CD14-positive monocyte (primary cell): ENCODE measurements at regions not wholly inside any gene's neighbourhood (a gene's known extent, or its start where the extent isn't known, plus 50 kb on each side); places are given as distances from the start of the nearest gene placed in this dataset.

ENCODE experiments used
- DNase-seq, 3 donors: peaks; one replicate each; pipeline ENCODE4 v3.0.0-alpha.2; 2011 to 2022
- H2AFZ ChIP-seq: 2 replicates; pipeline ENCODE4 v1.6.0; 2012; ENCODE audit warnings: mild to moderate bottlenecking, low read depth, low read length, inconsistent platforms; ENCODE audit not compliant: insufficient read depth, poor library complexity, severe bottlenecking
- H3K27ac ChIP-seq, 2 donors: 1 replicate in 1 of 2; 2 replicates in 1 of 2; pipeline ENCODE4 v1.5.1; 2012 to 2013; ENCODE audit warnings: low read length in 2 of 2, control low read depth in 1 of 2, inconsistent platforms in 1 of 2, low read depth in 1 of 2, mild to moderate bottlenecking in 1 of 2
- H3K27me3 ChIP-seq, 2 donors: one replicate each; pipeline versions ENCODE4 v1.6.0 to v1.6.1; 2011 to 2013; ENCODE audit warnings: low read length in 2 of 2; ENCODE audit not compliant: control insufficient read depth in 2 of 2, insufficient read depth in 2 of 2
- H3K36me3 ChIP-seq, 2 donors: replicated peaks in 1 of 2; 1 replicate in 1 of 2; 2 replicates in 1 of 2; pipeline versions ENCODE4 v1.5.1 to v1.6.1; 2012 to 2013; ENCODE audit warnings: low read length in 2 of 2, control low read depth in 1 of 2, inconsistent platforms in 1 of 2, mild to moderate bottlenecking in 1 of 2; ENCODE audit not compliant: insufficient read depth in 2 of 2, control insufficient read depth in 1 of 2
- H3K4me1 ChIP-seq, 2 donors: 1 replicate in 1 of 2; 2 replicates in 1 of 2; pipeline versions ENCODE4 v1.5.1 to v1.6.1; 2012 to 2013; ENCODE audit warnings: low read length in 2 of 2, control low read depth in 1 of 2, inconsistent platforms in 1 of 2, mild to moderate bottlenecking in 1 of 2, moderate library complexity in 1 of 2; ENCODE audit not compliant: insufficient read depth in 2 of 2, control insufficient read depth in 1 of 2
- H3K4me2 ChIP-seq: replicated peaks from 2 replicates; pipeline ENCODE3; 2012; ENCODE audit warnings: low read length, moderate library complexity, mild to moderate bottlenecking; ENCODE audit not compliant: poor library complexity, severe bottlenecking; ENCODE audit errors: extremely low read depth
- H3K4me3 ChIP-seq, 3 experiments: fragments of 200-600 bp in 1 of 3; sonication (generic) in 1 of 3; replicated peaks in 1 of 3; 1 replicate in 2 of 3; 2 replicates in 1 of 3; pipeline ENCODE4 v1.5.1; 2011 to 2013; ENCODE audit warnings: low read length in 3 of 3, mild to moderate bottlenecking in 3 of 3, control low read depth in 2 of 3, low read depth in 2 of 3, inconsistent platforms in 1 of 3, moderate library complexity in 1 of 3
- H3K79me2 ChIP-seq: 2 replicates; pipeline ENCODE4 v1.6.0; 2012; ENCODE audit warnings: mild to moderate bottlenecking, control low read depth, inconsistent platforms, low read length, moderate library complexity; ENCODE audit not compliant: insufficient read depth
- H3K9ac ChIP-seq: 2 replicates; pipeline ENCODE4 v1.6.0; 2017; ENCODE audit warnings: low read length, mild to moderate bottlenecking; ENCODE audit not compliant: insufficient read depth, poor library complexity, severe bottlenecking
- H3K9me3 ChIP-seq, 2 donors: replicated peaks in 1 of 2; 1 replicate in 1 of 2; 2 replicates in 1 of 2; pipeline versions ENCODE4 v1.5.1 to v1.6.1; 2012 to 2013; ENCODE audit warnings: low read length in 2 of 2, control low read depth in 1 of 2; ENCODE audit not compliant: control insufficient read depth in 1 of 2, insufficient read depth in 1 of 2
- H4K20me1 ChIP-seq: 2 replicates; pipeline ENCODE4 v1.6.0; 2012; ENCODE audit warnings: mild to moderate bottlenecking, low read length, control low read depth, moderate library complexity; ENCODE audit not compliant: insufficient read depth
- H3K27ac Mint-ChIP-seq, 7 donors: one replicate each; pipeline ENCODE4 v1.8.0; 2020; ENCODE audit warnings: mild to moderate bottlenecking in 7 of 7, mixed read lengths in 7 of 7, moderate library complexity in 6 of 7, inconsistent platforms in 2 of 7
- H3K27me3 Mint-ChIP-seq, 3 donors: one replicate each; pipeline ENCODE4 v1.8.0; 2021 to 2022; ENCODE audit warnings: low read depth in 3 of 3, mild to moderate bottlenecking in 3 of 3, mixed read lengths in 3 of 3, moderate library complexity in 3 of 3, inconsistent platforms in 1 of 3
- H3K36me3 Mint-ChIP-seq, 2 donors: one replicate each; pipeline ENCODE4 v1.8.0; 2020; ENCODE audit warnings: mixed read lengths in 2 of 2, inconsistent platforms in 1 of 2, mild to moderate bottlenecking in 1 of 2
- H3K4me1 Mint-ChIP-seq: one replicate; pipeline ENCODE4 v1.8.0; 2020; ENCODE audit warnings: mild to moderate bottlenecking, mixed read lengths
- H3K4me3 Mint-ChIP-seq, 2 donors: one replicate each; pipeline ENCODE4 v1.8.0; 2020; ENCODE audit warnings: mild to moderate bottlenecking in 2 of 2, mixed read lengths in 2 of 2, moderate library complexity in 1 of 2
- H3K9me3 Mint-ChIP-seq, 7 donors: one replicate each; pipeline ENCODE4 v1.8.0; 2020 to 2022; ENCODE audit warnings: mixed read lengths in 7 of 7, mild to moderate bottlenecking in 6 of 7, moderate library complexity in 6 of 7, inconsistent platforms in 2 of 7
- WGBS: methylation state at CpG from one replicate; pipeline ENCODE4 v1.1.5; 2013; ENCODE audit warnings: missing lambda C conversion rate; ENCODE audit not compliant: insufficient coverage; 5-methylcytosine and 5-hydroxymethylcytosine counted together
- intact Hi-C, 2 donors: fragments of 100-400 bp; cut with micrococcal nuclease; formaldehyde crosslinking; loops; one replicate each; pipeline versions ENCODE4 v1.15.0 to v1.15.1; 2023
- TF ChIP-seq, protein P1 (sequence below): fragments of 200-600 bp; IDR thresholded peaks from one replicate; pipeline ENCODE4 v1.8.0; 2022; ENCODE audit warnings: antibody characterized with exemption, mild to moderate bottlenecking

- no peak overlapping the region for H3K27ac ChIP-seq
- no peak for DNase-seq
- H3K27me3 ChIP-seq = no peaks in the 10 kb centered on the region
- no peaks in the 10 kb centered on the region for H3K36me3 ChIP-seq
- no peak overlapping the region for H3K4me2 ChIP-seq
- H3K4me3 ChIP-seq = no peak overlapping the region
- Mint-ChIP-seq H3K9me3 (peaks cover 0 to 13% (median 0%) of the 10 kb centered on the region in 7 donors), H3K27me3 (no peaks in the 10 kb centered on the region), H3K4me3 (no peak overlapping the region), H3K36me3 (no peaks in the 10 kb centered on the region), H3K27ac (no peak overlapping the region), H3K4me1 (no peaks in the 10 kb centered on the region)
- intact Hi-C loops = no loop called here
- no peak overlapping the region for H3K9ac ChIP-seq
- no peaks in the 10 kb centered on the region for H4K20me1 ChIP-seq
- TF ChIP-seq, protein P1, sequence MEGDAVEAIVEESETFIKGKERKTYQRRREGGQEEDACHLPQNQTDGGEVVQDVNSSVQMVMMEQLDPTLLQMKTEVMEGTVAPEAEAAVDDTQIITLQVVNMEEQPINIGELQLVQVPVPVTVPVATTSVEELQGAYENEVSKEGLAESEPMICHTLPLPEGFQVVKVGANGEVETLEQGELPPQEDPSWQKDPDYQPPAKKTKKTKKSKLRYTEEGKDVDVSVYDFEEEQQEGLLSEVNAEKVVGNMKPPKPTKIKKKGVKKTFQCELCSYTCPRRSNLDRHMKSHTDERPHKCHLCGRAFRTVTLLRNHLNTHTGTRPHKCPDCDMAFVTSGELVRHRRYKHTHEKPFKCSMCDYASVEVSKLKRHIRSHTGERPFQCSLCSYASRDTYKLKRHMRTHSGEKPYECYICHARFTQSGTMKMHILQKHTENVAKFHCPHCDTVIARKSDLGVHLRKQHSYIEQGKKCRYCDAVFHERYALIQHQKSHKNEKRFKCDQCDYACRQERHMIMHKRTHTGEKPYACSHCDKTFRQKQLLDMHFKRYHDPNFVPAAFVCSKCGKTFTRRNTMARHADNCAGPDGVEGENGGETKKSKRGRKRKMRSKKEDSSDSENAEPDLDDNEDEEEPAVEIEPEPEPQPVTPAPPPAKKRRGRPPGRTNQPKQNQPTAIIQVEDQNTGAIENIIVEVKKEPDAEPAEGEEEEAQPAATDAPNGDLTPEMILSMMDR = no peak
- H2AFZ ChIP-seq = no peak overlapping the region
- H3K4me1 ChIP-seq = no peaks in the 10 kb centered on the region
- H3K9me3 ChIP-seq = peaks cover 0 to 5% of the 10 kb centered on the region in 2 donors
- H3K79me2 ChIP-seq = no peaks in the 10 kb centered on the region
These were observed 979.2 kb downstream of the MRPL39 start for GRCh38 chr21:24628046-24628445.

DNA sequence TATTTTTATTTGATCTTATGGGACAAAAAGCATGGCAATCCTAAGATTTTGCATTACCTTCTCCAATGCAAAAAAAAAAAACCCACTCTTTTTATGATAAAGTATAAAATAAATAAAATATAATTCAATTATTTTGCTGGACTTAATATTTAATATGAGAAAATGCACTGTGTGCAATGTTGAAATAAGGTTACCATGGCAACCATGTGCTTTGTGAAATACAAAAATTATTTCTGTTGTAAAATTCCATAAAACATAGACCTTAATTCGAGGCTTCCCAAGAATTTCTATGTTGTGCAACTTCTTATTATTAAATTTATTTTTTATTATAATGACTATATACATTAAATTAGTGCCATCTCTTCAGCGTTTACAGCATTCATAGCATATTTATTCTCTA, 989.5 kb downstream of the MRPL39 start:
- TF ChIP-seq, protein P1 = no peak
- no CpG with 5 or more reads among the region's 2 CpGs for WGBS
- Mint-ChIP-seq H3K36me3 (no peaks in the 10 kb centered on the region), H3K4me1 (no peaks in the 10 kb centered on the region), H3K27ac (no peak overlapping the region), H3K27me3 (peaks cover 0 to 2% (median 0%) of the 10 kb centered on the region in 3 donors), H3K4me3 (no peak overlapping the region), H3K9me3 (peaks cover 2 to 15% (median 5%) of the 10 kb centered on the region in 7 donors)
- no peak overlapping the region for H3K4me2 ChIP-seq
- H3K4me3 ChIP-seq = no peak overlapping the region
- no peaks in the 10 kb centered on the region for H3K36me3 ChIP-seq
- H3K27ac ChIP-seq = no peak overlapping the region
- no peaks in the 10 kb centered on the region for H3K27me3 ChIP-seq
- no peaks in the 10 kb centered on the region for H3K4me1 ChIP-seq
- DNase-seq = no peak
- H3K9ac ChIP-seq = no peak overlapping the region
- H3K79me2 ChIP-seq = no peaks in the 10 kb centered on the region
- no peaks in the 10 kb centered on the region for H4K20me1 ChIP-seq
- H2AFZ ChIP-seq = no peak overlapping the region
- H3K9me3 ChIP-seq = peaks cover 8 to 18% of the 10 kb centered on the region in 2 donors
- intact Hi-C loops = no loop called here
